B cell (primary cell): ENCODE measurements at regions not wholly inside any gene's neighbourhood (a gene's known extent, or its start where the extent isn't known, plus 50 kb on each side); places are given as distances from the start of the nearest gene placed in this dataset.

Experiments
- ATAC-seq: fragments of 200-7000 bp; cut with Tn5 transposase; one replicate; pipeline ENCODE4 v1.10.0; 2021; ENCODE audit warnings: low read depth, mild to moderate bottlenecking, moderate number of reproducible peaks, moderate library complexity
- CTCF ChIA-PET: fragments of 350-600 bp; sonication (Branson Sonifier 250); formaldehyde crosslinking; loops from one replicate; lab custom pipeline; 2021; ENCODE audit warnings: antibody characterized with exemption, inconsistent platforms; lab: Charles Lee
- POLR2A ChIA-PET: fragments of 350-600 bp; sonication (Branson Sonifier 250); formaldehyde crosslinking; loops from one replicate; lab custom pipeline; 2021; ENCODE audit warnings: antibody characterized with exemption; lab: Charles Lee
- DNase-seq: peaks from one replicate; pipeline ENCODE4 v3.0.0; 2013
- H2AFZ ChIP-seq: 2 replicates; pipeline ENCODE4 v1.6.1; 2012; ENCODE audit warnings: mild to moderate bottlenecking, low read depth, low read length; ENCODE audit not compliant: insufficient read depth, poor library complexity, severe bottlenecking
- H3K27ac ChIP-seq, 2 donors: 1 replicate in 1 of 2; 2 replicates in 1 of 2; pipeline ENCODE4 v1.5.1; 2012 to 2013; ENCODE audit warnings: low read length in 2 of 2, mild to moderate bottlenecking in 2 of 2, moderate library complexity in 1 of 2
- H3K27me3 ChIP-seq, 4 experiments: fragments of 200-600 bp in 1 of 4; sonication (generic) in 1 of 4; replicated peaks in 1 of 4; 1 replicate in 2 of 4; 2 replicates in 2 of 4; pipeline versions ENCODE4 v1.6.1 to v1.7.0; 2013 to 2016; ENCODE audit warnings: low read length in 3 of 4, mild to moderate bottlenecking in 2 of 4, mixed read lengths in 1 of 4, moderate library complexity in 1 of 4; ENCODE audit not compliant: insufficient read depth in 4 of 4, control insufficient read depth in 3 of 4; ENCODE audit errors: control extremely low read depth in 1 of 4
- H3K36me3 ChIP-seq, 2 experiments: replicated peaks in 1 of 2; 1 replicate in 1 of 2; 2 replicates in 1 of 2; pipeline versions ENCODE4 v1.6.1 to v1.7.1; 2013; ENCODE audit warnings: low read length in 1 of 2; ENCODE audit not compliant: insufficient read depth in 2 of 2, control insufficient read depth in 1 of 2; ENCODE audit errors: control extremely low read depth in 1 of 2, extremely low read depth in 1 of 2
- H3K4me1 ChIP-seq, 2 donors: fragments of 200-600 bp in 1 of 2; sonication (generic) in 1 of 2; 1 replicate in 1 of 2; 2 replicates in 1 of 2; pipeline versions ENCODE4 v1.5.1 to v1.6.1; 2013 to 2017; ENCODE audit warnings: low read length in 2 of 2; ENCODE audit not compliant: control insufficient read depth in 2 of 2, insufficient read depth in 2 of 2
- H3K4me2 ChIP-seq: replicated peaks from 2 replicates; pipeline ENCODE3; 2012; ENCODE audit warnings: mild to moderate bottlenecking, low read depth, low read length; ENCODE audit not compliant: poor library complexity, severe bottlenecking
- H3K4me3 ChIP-seq, 5 experiments: fragments of 200-600 bp in 1 of 5; sonication (generic) in 1 of 5; 1 replicate in 3 of 5; 2 replicates in 2 of 5; pipeline versions ENCODE4 v1.5.1 to v1.7.0; 2011 to 2016; ENCODE audit warnings: low read length in 4 of 5, mild to moderate bottlenecking in 4 of 5, low read depth in 2 of 5, control low read depth in 1 of 5, moderate library complexity in 1 of 5; ENCODE audit not compliant: insufficient read depth in 1 of 5; ENCODE audit errors: control extremely low read depth in 1 of 5, extremely low read depth in 1 of 5
- H3K79me2 ChIP-seq: fragments of 200-600 bp; sonication (generic); one replicate; pipeline ENCODE4 v1.6.0; 2016; ENCODE audit warnings: low read length; ENCODE audit not compliant: control insufficient read depth, insufficient read depth
- H3K9ac ChIP-seq: fragments of 200-600 bp; sonication (generic); 2 replicates; pipeline ENCODE4 v1.6.1; 2017; ENCODE audit warnings: mild to moderate bottlenecking, low read length, moderate library complexity
- H3K9me3 ChIP-seq, 3 donors: one replicate each; pipeline versions ENCODE4 v1.6.1 to v1.7.1; 2013; ENCODE audit warnings: low read length in 2 of 3; ENCODE audit not compliant: control insufficient read depth in 2 of 3, insufficient read depth in 1 of 3; ENCODE audit errors: control extremely low read depth in 1 of 3
- H4K20me1 ChIP-seq: 2 replicates; pipeline ENCODE4 v1.6.0; 2012; ENCODE audit warnings: mild to moderate bottlenecking, low read length; ENCODE audit not compliant: insufficient read depth, control insufficient read depth, poor library complexity, severe bottlenecking
- H3K27ac Mint-ChIP-seq: one replicate; pipeline ENCODE4 v1.8.0; 2021; ENCODE audit warnings: mixed read lengths
- H3K27me3 Mint-ChIP-seq: one replicate; pipeline ENCODE4 v1.8.0; 2021; ENCODE audit warnings: mixed read lengths
- H3K4me1 Mint-ChIP-seq: one replicate; pipeline ENCODE4 v1.8.0; 2021; ENCODE audit warnings: mixed read lengths
- H3K4me3 Mint-ChIP-seq: one replicate; pipeline ENCODE4 v1.8.0; 2021; ENCODE audit warnings: mixed read lengths
- H3K9me3 Mint-ChIP-seq: one replicate; pipeline ENCODE4 v1.8.0; 2022; ENCODE audit warnings: mixed read lengths; ENCODE audit not compliant: insufficient read depth
- CTCF ChIP-seq: fragments of 200-600 bp; IDR thresholded peaks from one replicate; pipeline ENCODE4 v1.8.0; 2022; ENCODE audit warnings: antibody characterized with exemption, mild to moderate bottlenecking
- EZH2 ChIP-seq: IDR thresholded peaks from 2 replicates; pipeline ENCODE4 v1.6.1; 2012; ENCODE audit warnings: borderline replicate concordance, low read depth, mild to moderate bottlenecking, moderate library complexity, low read length; ENCODE audit not compliant: insufficient read depth, poor library complexity, severe bottlenecking
- WGBS: methylation state at CpG from one replicate; pipeline ENCODE4 v1.1.5; 2013; ENCODE audit warnings: missing lambda C conversion rate; ENCODE audit not compliant: insufficient coverage; 5-methylcytosine and 5-hydroxymethylcytosine counted together
- intact Hi-C: fragments of 100-400 bp; cut with micrococcal nuclease; formaldehyde crosslinking; loops from one replicate; pipeline ENCODE4 v1.10.0; 2022

- ATAC-seq (no peak), DNase-seq (no peak)
- no peaks in the 10 kb centered on the region for H4K20me1 ChIP-seq
- no peaks in the 10 kb centered on the region for H3K36me3 ChIP-seq
- no peaks in the 10 kb centered on the region for H3K27me3 Mint-ChIP-seq
- H3K27ac ChIP-seq: no peak overlapping the region
- peaks cover 9% of the 10 kb centered on the region for H3K9me3 Mint-ChIP-seq
- H2AFZ ChIP-seq: no peak overlapping the region
- no peaks in the 10 kb centered on the region for H3K79me2 ChIP-seq
- no peaks in the 10 kb centered on the region for H3K4me1 Mint-ChIP-seq
- ChIA-PET POLR2A (no interaction called here), CTCF (no interaction called here)
- H3K27ac Mint-ChIP-seq: no peak overlapping the region
- H3K27me3 ChIP-seq: no peaks in the 10 kb centered on the region
- intact Hi-C loops: no loop called here
- TF ChIP-seq EZH2: no peak
- TF ChIP-seq CTCF: no peak
- no peak overlapping the region for H3K4me2 ChIP-seq
- no peak overlapping the region for H3K4me3 ChIP-seq
- H3K9me3 ChIP-seq: peaks cover 0 to 15% (median 0%) of the 10 kb centered on the region in 3 donors
- WGBS: 94% methylated on average over 20 of the region's 20 CpGs
- H3K9ac ChIP-seq: no peak overlapping the region
- H3K4me1 ChIP-seq: no peaks in the 10 kb centered on the region
- H3K4me3 Mint-ChIP-seq: no peak overlapping the region
These were observed 379.7 kb upstream of the IMPG1 start for GRCh38 chr6:76451926-76452709.

GRCh38 chr6:76448109-76448508 is 375.6 kb upstream of the IMPG1 start:
- H3K4me3 Mint-ChIP-seq: no peak overlapping the region
- CTCF ChIA-PET: no interaction called here
- intact Hi-C loops: no loop called here

More at GRCh38 chr6:76448109-76448508, 375.6 kb upstream of the IMPG1 start:
- no CpG with 5 or more reads among the region's 1 CpG for WGBS
- Histone ChIP-seq H4K20me1 (no peaks in the 10 kb centered on the region), H3K27ac (no peak overlapping the region), H3K79me2 (no peaks in the 10 kb centered on the region), H2AFZ (no peak overlapping the region), H3K4me1 (no peaks in the 10 kb centered on the region), H3K9ac (no peak overlapping the region), H3K4me3 (no peak overlapping the region), H3K4me2 (no peak overlapping the region), H3K36me3 (no peaks in the 10 kb centered on the region), H3K27me3 (no peaks in the 10 kb centered on the region), H3K9me3 (peaks cover 0 to 11% (median 0%) of the 10 kb centered on the region in 3 donors)
- ATAC-seq (no peak), DNase-seq (no peak)
- no peaks in the 10 kb centered on the region for H3K27me3 Mint-ChIP-seq
- H3K4me1 Mint-ChIP-seq: no peaks in the 10 kb centered on the region
- TF ChIP-seq CTCF: no peak
- TF ChIP-seq EZH2: no peak
- no peak overlapping the region for H3K27ac Mint-ChIP-seq
- peaks cover 9% of the 10 kb centered on the region for H3K9me3 Mint-ChIP-seq
- POLR2A ChIA-PET: no interaction called here
